ENCODE measurements at regions not wholly inside any gene's neighbourhood (a gene's known extent, or its start where the extent isn't known, plus 50 kb on each side); places are given as distances from the start of the nearest gene placed in this dataset.

GRCh38 chr1:90394247-90394646 lies 322.9 kb downstream of the BARHL2 start:
- TF ChIP-seq, protein P1, sequence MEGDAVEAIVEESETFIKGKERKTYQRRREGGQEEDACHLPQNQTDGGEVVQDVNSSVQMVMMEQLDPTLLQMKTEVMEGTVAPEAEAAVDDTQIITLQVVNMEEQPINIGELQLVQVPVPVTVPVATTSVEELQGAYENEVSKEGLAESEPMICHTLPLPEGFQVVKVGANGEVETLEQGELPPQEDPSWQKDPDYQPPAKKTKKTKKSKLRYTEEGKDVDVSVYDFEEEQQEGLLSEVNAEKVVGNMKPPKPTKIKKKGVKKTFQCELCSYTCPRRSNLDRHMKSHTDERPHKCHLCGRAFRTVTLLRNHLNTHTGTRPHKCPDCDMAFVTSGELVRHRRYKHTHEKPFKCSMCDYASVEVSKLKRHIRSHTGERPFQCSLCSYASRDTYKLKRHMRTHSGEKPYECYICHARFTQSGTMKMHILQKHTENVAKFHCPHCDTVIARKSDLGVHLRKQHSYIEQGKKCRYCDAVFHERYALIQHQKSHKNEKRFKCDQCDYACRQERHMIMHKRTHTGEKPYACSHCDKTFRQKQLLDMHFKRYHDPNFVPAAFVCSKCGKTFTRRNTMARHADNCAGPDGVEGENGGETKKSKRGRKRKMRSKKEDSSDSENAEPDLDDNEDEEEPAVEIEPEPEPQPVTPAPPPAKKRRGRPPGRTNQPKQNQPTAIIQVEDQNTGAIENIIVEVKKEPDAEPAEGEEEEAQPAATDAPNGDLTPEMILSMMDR (IDR thresholded peaks at IDR 0.05), result no peak
- no peak for TF ChIP-seq EP300 (IDR thresholded peaks at IDR 0.05)
